Heart left ventricle (tissue), 13 donors: ENCODE measurements at regions not wholly inside any gene's neighbourhood (a gene's known extent, or its start where the extent isn't known, plus 50 kb on each side); places are given as distances from the start of the nearest gene placed in this dataset.

ENCODE experiments used
- CTCF ChIP-seq, 12 donors: fragments of 200-600 bp; sonication (generic) in 4 of 12; IDR thresholded peaks; one replicate each; pipeline versions ENCODE4 v1.5.0 to v1.8.0; 2018 to 2022; ENCODE audit warnings: antibody characterized with exemption in 12 of 12, mild to moderate bottlenecking in 5 of 12
- POLR2A ChIP-seq, 2 donors: fragments of 450-650 bp; IDR thresholded peaks; one replicate each; pipeline ENCODE4 v1.6.1; 2017; ENCODE audit warnings: antibody characterized with exemption in 2 of 2, mild to moderate bottlenecking in 2 of 2, moderate library complexity in 2 of 2
- donor health status: ischemic (EF 13 %, LVEDD 7.1; RV severe dilation, severe dysfunction).
- donor health status: DM: no; HTN: yes; CAD: no.
- donor health status: DM: no; HTN: no; CAD: no.
- donor health status: ischemic (EF 25% LVEDD 6.9; RV normal size, moderate dysfunction).
- donor health status: ischemic (EF 25% LVEDD 5.7; RV mildly dilated, moderate dysfunction).
- donor health status: ischemic (EF 35%, LVEDD 5.7; RV mildly dilated, moderate dysfunction).
- donor health status: nonischemic (EF 11% LVEDD 7.7; RV severe dilation, severe dysfunction).
- donor health status: DM: yes; HTN: yes; CAD: no.
- donor health status: PGD.
- donor health status: ischemic (EF 29% LVEDD 5.4; RV normal size, mild dysfunction).
- donor health status: nonischemic (EF 23%, LVEDD 6.1; RV moderate dilation, normal function).

- TF ChIP-seq CTCF (IDR thresholded peaks at IDR 0.05) (no peak), POLR2A (IDR thresholded peaks at IDR 0.05) (no peak)
Measured at GRCh38 chr1:177890479-177890878, 79.4 kb downstream of the SEC16B start.
